H1 (cell line): ENCODE measurements at regions not wholly inside any gene's neighbourhood (a gene's known extent, or its start where the extent isn't known, plus 50 kb on each side); places are given as distances from the start of the nearest gene placed in this dataset.

Experiments
- CTCF ChIA-PET: fragments of 300-600 bp; sonication (Branson Sonifier 250); formaldehyde crosslinking; loops from one replicate; lab custom pipeline; 2021; ENCODE audit not compliant: partially characterized antibody; lab: Charles Lee
- POLR2A ChIA-PET: fragments of 300-600 bp; sonication (Branson Sonifier 250); formaldehyde crosslinking; loops from one replicate; lab custom pipeline; 2021; ENCODE audit warnings: inconsistent platforms; ENCODE audit not compliant: partially characterized antibody; lab: Charles Lee
- DNase-seq, 2 experiments: peaks; one replicate each; pipeline versions ENCODE4 v3.0.0 to v3.0.0-alpha.2; 2010 to 2022; ENCODE audit warnings: low spot score in 2 of 2, low read depth in 1 of 2, mixed read lengths in 1 of 2
- FAIRE-seq: peaks from 2 replicates; lab custom pipeline; 2011; peaks lifted over from hg19 to GRCh38; lab: Jason Lieb, UNC
- H2AFZ ChIP-seq: 2 replicates; pipeline ENCODE4 v1.8.1; 2012; ENCODE audit warnings: low read length, inconsistent platforms
- H2AK5ac ChIP-seq: 2 replicates; pipeline ENCODE4 v1.6.1; 2013; ENCODE audit warnings: low read depth, low read length
- H2BK120ac ChIP-seq: replicated peaks from 2 replicates; pipeline ENCODE3; 2013; ENCODE audit warnings: low read depth, low read length, inconsistent platforms
- H2BK12ac ChIP-seq: 2 replicates; pipeline ENCODE4 v1.6.1; 2013; ENCODE audit warnings: low read depth, low read length
- H2BK15ac ChIP-seq: 2 replicates; pipeline ENCODE4 v1.6.1; 2013; ENCODE audit warnings: low read length
- H2BK20ac ChIP-seq: 2 replicates; pipeline ENCODE4 v1.6.1; 2013; ENCODE audit warnings: low read length
- H2BK5ac ChIP-seq: 2 replicates; pipeline ENCODE4 v1.6.1; 2013; ENCODE audit warnings: low read depth, low read length
- H3K14ac ChIP-seq: 2 replicates; pipeline ENCODE4 v1.6.1; 2013; ENCODE audit warnings: inconsistent platforms; ENCODE audit not compliant: insufficient read length
- H3K18ac ChIP-seq: 2 replicates; pipeline ENCODE4 v1.6.1; 2013; ENCODE audit warnings: low read length; ENCODE audit errors: extremely low read depth
- H3K23ac ChIP-seq: 2 replicates; pipeline ENCODE4 v1.6.1; 2013; ENCODE audit warnings: inconsistent platforms; ENCODE audit not compliant: insufficient read length
- H3K23me2 ChIP-seq: 2 replicates; pipeline ENCODE4 v1.6.1; 2013; ENCODE audit warnings: low read depth, low read length
- H3K27ac ChIP-seq: 2 replicates; pipeline ENCODE4 v1.6.1; 2011; ENCODE audit warnings: low read depth, low read length, inconsistent platforms
- H3K27me3 ChIP-seq, 4 experiments: replicated peaks in 1 of 4; 1 replicate in 1 of 4; 2 replicates in 3 of 4; pipeline versions ENCODE4 v1.6.1 to v1.8.1; 2011 to 2013; ENCODE audit warnings: low read length in 3 of 4, mild to moderate bottlenecking in 3 of 4, inconsistent platforms in 2 of 4, mixed read lengths in 2 of 4, moderate library complexity in 1 of 4; ENCODE audit not compliant: control insufficient read depth in 3 of 4, insufficient read depth in 3 of 4; ENCODE audit errors: extremely low read depth in 1 of 4
- H3K36me3 ChIP-seq, 4 experiments: 2 replicates each; pipeline versions ENCODE4 v1.6.1 to v1.8.1; 2011 to 2013; ENCODE audit warnings: mild to moderate bottlenecking in 4 of 4, low read length in 3 of 4, moderate library complexity in 2 of 4, control low read depth in 1 of 4, inconsistent platforms in 1 of 4; ENCODE audit not compliant: insufficient read depth in 4 of 4, control insufficient read depth in 2 of 4
- H3K4ac ChIP-seq: replicated peaks from 2 replicates; pipeline ENCODE3; 2013; ENCODE audit warnings: low read length, low read depth, mixed read lengths, inconsistent platforms; ENCODE audit not compliant: insufficient read length
- H3K4me1 ChIP-seq, 4 experiments: replicated peaks in 1 of 4; 1 replicate in 1 of 4; 2 replicates in 3 of 4; pipeline versions ENCODE4 v1.6.1 to v1.8.1; 2011 to 2013; ENCODE audit warnings: low read length in 3 of 4, inconsistent platforms in 2 of 4, mixed read lengths in 1 of 4; ENCODE audit not compliant: insufficient read depth in 4 of 4, control insufficient read depth in 3 of 4
- H3K4me2 ChIP-seq, 2 experiments: 2 replicates each; pipeline versions ENCODE4 v1.6.1 to v1.8.1; 2011 to 2013; ENCODE audit warnings: low read depth in 2 of 2, low read length in 2 of 2, control low read depth in 1 of 2, inconsistent platforms in 1 of 2, mild to moderate bottlenecking in 1 of 2; ENCODE audit not compliant: insufficient read depth in 1 of 2
- H3K4me3 ChIP-seq, 4 experiments: fragments of 200-600, 300-600 bp in 1 of 4; sonication (generic), shearing (Covaris generic), sonication (Bioruptor Twin) in 1 of 4; 2 replicates each; pipeline versions ENCODE4 v1.5.1 to v1.8.1; 2011 to 2016; ENCODE audit warnings: low read length in 4 of 4, low read depth in 3 of 4, control low read depth in 2 of 4, inconsistent platforms in 2 of 4, mild to moderate bottlenecking in 2 of 4, mixed read lengths in 1 of 4, moderate library complexity in 1 of 4; ENCODE audit not compliant: insufficient read depth in 2 of 4; ENCODE audit errors: extremely low read depth in 1 of 4
- H3K56ac ChIP-seq: replicated peaks from 2 replicates; pipeline ENCODE3; 2013; ENCODE audit warnings: low read depth, mild to moderate bottlenecking, mixed read lengths, low read length, inconsistent platforms; ENCODE audit not compliant: insufficient read length
- H3K79me1 ChIP-seq: 2 replicates; pipeline ENCODE4 v1.6.1; 2013; ENCODE audit warnings: low read depth, low read length, control low read depth
- H3K79me2 ChIP-seq, 2 experiments: 2 replicates each; pipeline versions ENCODE4 v1.6.1 to v1.8.1; 2012 to 2013; ENCODE audit warnings: low read length in 2 of 2, mild to moderate bottlenecking in 2 of 2, inconsistent platforms in 1 of 2; ENCODE audit not compliant: insufficient read depth in 2 of 2, control insufficient read depth in 1 of 2
- H3K9ac ChIP-seq, 4 experiments: replicated peaks in 1 of 4; 1 replicate in 1 of 4; 2 replicates in 3 of 4; pipeline versions ENCODE4 v1.6.1 to v1.8.1; 2011 to 2013; ENCODE audit warnings: low read depth in 3 of 4, low read length in 3 of 4, control low read depth in 2 of 4, mild to moderate bottlenecking in 2 of 4, moderate library complexity in 2 of 4, inconsistent platforms in 1 of 4; ENCODE audit errors: extremely low read depth in 1 of 4
- H3K9me3 ChIP-seq, 2 experiments: 2 replicates each; pipeline versions ENCODE4 v1.6.1 to v1.8.1; 2012 to 2013; ENCODE audit warnings: mild to moderate bottlenecking in 2 of 2, moderate library complexity in 2 of 2, control low read depth in 1 of 2, inconsistent platforms in 1 of 2, low read depth in 1 of 2, low read length in 1 of 2, mixed read lengths in 1 of 2; ENCODE audit not compliant: insufficient read depth in 2 of 2
- H4K20me1 ChIP-seq, 2 experiments: replicated peaks in 1 of 2; 2 replicates each; pipeline versions ENCODE3 to v1.8.1; 2011 to 2013; ENCODE audit warnings: inconsistent platforms in 2 of 2, low read length in 2 of 2, mild to moderate bottlenecking in 1 of 2; ENCODE audit not compliant: insufficient read depth in 2 of 2, control insufficient read depth in 1 of 2
- H4K5ac ChIP-seq: 2 replicates; pipeline ENCODE4 v1.6.1; 2013; ENCODE audit warnings: low read length, low read depth, mixed read lengths, inconsistent platforms; ENCODE audit not compliant: insufficient read length
- H4K8ac ChIP-seq: 2 replicates; pipeline ENCODE4 v1.8.0; 2013; ENCODE audit warnings: mild to moderate bottlenecking, moderate library complexity, low read length, inconsistent platforms; ENCODE audit not compliant: insufficient read depth; ENCODE audit errors: extremely low read depth
- H4K91ac ChIP-seq: replicated peaks from 2 replicates; pipeline ENCODE3; 2013; ENCODE audit warnings: low read length, mixed read lengths, inconsistent platforms; ENCODE audit not compliant: insufficient read length
- CEBPB ChIP-seq: IDR thresholded peaks from 2 replicates; pipeline ENCODE4 v1.6.1; 2012; ENCODE audit warnings: low read depth, low read length
- GTF2F1 ChIP-seq: IDR thresholded peaks from 2 replicates; pipeline ENCODE4 v1.6.1; 2012; ENCODE audit warnings: low read depth, low read length, improper control_type of control experiment, borderline replicate concordance
- RAD21 ChIP-seq, 2 experiments: IDR thresholded peaks in 1 of 2; conservative IDR thresholded peaks in 1 of 2; 2 replicates each; pipeline ENCODE4 v1.6.1; 2011; ENCODE audit warnings: low read depth in 2 of 2, low read length in 2 of 2, improper control_type of control experiment in 1 of 2, inconsistent platforms in 1 of 2, mild to moderate bottlenecking in 1 of 2, moderate library complexity in 1 of 2
- SP1 ChIP-seq: IDR thresholded peaks from 2 replicates; pipeline ENCODE4 v1.6.1; 2011; ENCODE audit warnings: low read depth, low read length
- WGBS, 2 experiments: shearing (Covaris generic) in 1 of 2; methylation state at CpG; one replicate each; pipeline versions ENCODE4 v1.1.6 to v1.1.7; 2013 to 2015; ENCODE audit warnings: low lambda C conversion rate in 2 of 2, mixed read lengths in 2 of 2, inconsistent platforms in 1 of 2, low coverage in 1 of 2, missing lambda C conversion rate in 1 of 2; ENCODE audit not compliant: insufficient replicate concordance in 2 of 2, insufficient coverage in 1 of 2, insufficient read length in 1 of 2; ENCODE audit errors: extremely low coverage in 1 of 2, missing lambda C conversion rate in 1 of 2; 5-methylcytosine and 5-hydroxymethylcytosine counted together
- TF ChIP-seq, protein P1 (sequence below), 3 experiments: IDR thresholded peaks; 1 replicate in 2 of 3; 2 replicates in 1 of 3; pipeline versions ENCODE4 v1.5.1 to v1.6.1; 2011; ENCODE audit warnings: low read length in 3 of 3, mild to moderate bottlenecking in 3 of 3, inconsistent platforms in 2 of 3, low read depth in 1 of 3, moderate library complexity in 1 of 3; ENCODE audit not compliant: insufficient read depth in 1 of 3; ENCODE audit errors: control extremely low read depth in 1 of 3

DNA sequence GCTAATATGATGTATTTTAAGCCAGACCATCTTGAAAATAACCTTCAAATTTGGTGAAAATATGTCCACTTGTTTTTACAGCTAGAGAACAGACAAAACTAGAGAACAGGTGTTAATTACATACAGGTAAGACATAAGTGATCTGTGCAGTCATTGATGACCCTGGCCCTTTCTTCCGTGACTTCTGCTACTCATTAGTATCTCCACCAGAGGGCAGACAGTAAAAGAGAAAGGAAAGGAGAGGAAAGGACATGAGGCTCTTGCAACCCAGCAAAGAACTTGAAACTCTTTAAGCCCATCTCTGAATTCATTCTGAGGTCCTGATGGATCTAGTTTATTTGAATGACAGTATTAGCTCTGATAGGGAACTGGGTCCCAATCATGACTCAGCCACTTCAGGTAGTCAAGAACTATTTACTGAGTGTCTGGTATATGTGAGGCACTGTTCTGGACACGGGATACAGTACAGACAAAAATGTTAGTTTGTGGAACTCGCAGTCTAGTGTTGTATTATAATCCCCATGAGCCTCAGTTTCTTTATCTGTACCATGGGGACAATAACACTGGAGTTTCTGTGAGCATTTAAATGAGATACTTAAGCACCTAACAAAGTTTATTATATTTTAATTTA lies 121.0 kb upstream of the TEX13D start:
- Histone ChIP-seq H3K23me2 (no peaks in the 10 kb centered on the region), H3K9ac (no peak overlapping the region)
- TF ChIP-seq GTF2F1 (no peak), CEBPB (no peak), SP1 (no peak), RAD21 (IDR thresholded peaks at IDR 0.05 in 1 of 2, conservative IDR thresholded peaks at IDR 0.05 in 1 of 2; ENCODE audit: low read depth in 2 of 2, low read length in 2 of 2) (peak; percentile 70 to 76)
- TF ChIP-seq, protein P1, sequence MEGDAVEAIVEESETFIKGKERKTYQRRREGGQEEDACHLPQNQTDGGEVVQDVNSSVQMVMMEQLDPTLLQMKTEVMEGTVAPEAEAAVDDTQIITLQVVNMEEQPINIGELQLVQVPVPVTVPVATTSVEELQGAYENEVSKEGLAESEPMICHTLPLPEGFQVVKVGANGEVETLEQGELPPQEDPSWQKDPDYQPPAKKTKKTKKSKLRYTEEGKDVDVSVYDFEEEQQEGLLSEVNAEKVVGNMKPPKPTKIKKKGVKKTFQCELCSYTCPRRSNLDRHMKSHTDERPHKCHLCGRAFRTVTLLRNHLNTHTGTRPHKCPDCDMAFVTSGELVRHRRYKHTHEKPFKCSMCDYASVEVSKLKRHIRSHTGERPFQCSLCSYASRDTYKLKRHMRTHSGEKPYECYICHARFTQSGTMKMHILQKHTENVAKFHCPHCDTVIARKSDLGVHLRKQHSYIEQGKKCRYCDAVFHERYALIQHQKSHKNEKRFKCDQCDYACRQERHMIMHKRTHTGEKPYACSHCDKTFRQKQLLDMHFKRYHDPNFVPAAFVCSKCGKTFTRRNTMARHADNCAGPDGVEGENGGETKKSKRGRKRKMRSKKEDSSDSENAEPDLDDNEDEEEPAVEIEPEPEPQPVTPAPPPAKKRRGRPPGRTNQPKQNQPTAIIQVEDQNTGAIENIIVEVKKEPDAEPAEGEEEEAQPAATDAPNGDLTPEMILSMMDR (IDR thresholded peaks at IDR 0.05; ENCODE audit: control extremely low read depth in 1 of 3, insufficient read depth in 1 of 3, low read depth in 1 of 3, low read length in 3 of 3), result peak in 2 of 3 experiments; percentile 56 to 60; a peak in 3 of 4 replicates
- TF ChIP-seq, all 59 proteins: peak for 2
- no peak overlapping the region for H3K4me3 ChIP-seq
- no peak overlapping the region for H4K5ac ChIP-seq
- H3K27ac ChIP-seq, result no peak overlapping the region
- no peaks in the 10 kb centered on the region for H3K9me3 ChIP-seq
- peaks cover 0 to 2% (median under 1%) of the 10 kb centered on the region in 4 experiments; a peak in 3 of 7 replicates for H3K4me1 ChIP-seq
- H2BK20ac ChIP-seq, result no peak overlapping the region
- ChIA-PET CTCF (interaction anchor here (1.3 to 1.9 kb wide), 5 partner anchors 12 to 42 kb away, joined by 3 to 7 read pairs (median 4); no protein-coding TSS in a partner anchor), POLR2A (no interaction called here)
- no peak overlapping the region for H3K23ac ChIP-seq
- H2AFZ ChIP-seq, result no peak overlapping the region
- DNase-seq (no peak), FAIRE-seq (peak; percentile 99)
- no peaks in the 10 kb centered on the region for H3K79me1 ChIP-seq
- no peak overlapping the region for H3K56ac ChIP-seq
- no peak overlapping the region for H3K4ac ChIP-seq
- H3K18ac ChIP-seq, result no peak overlapping the region
- H2BK12ac ChIP-seq, result no peak overlapping the region
- H3K79me2 ChIP-seq, result no peaks in the 10 kb centered on the region
- H2BK120ac ChIP-seq, result no peak overlapping the region
- H2AK5ac ChIP-seq, result no peak overlapping the region
- no peak overlapping the region for H4K8ac ChIP-seq
- no peak overlapping the region for H3K14ac ChIP-seq
- no peaks in the 10 kb centered on the region for H3K36me3 ChIP-seq
- H3K4me2 ChIP-seq, result no peak overlapping the region
- no peaks in the 10 kb centered on the region for H3K27me3 ChIP-seq
- no peak overlapping the region for H2BK15ac ChIP-seq
- WGBS, 2 experiments, result 57% methylated on average over 3 of the region's 3 CpGs; no CpG with 5 or more reads in 1 of the 2 experiments
- H4K91ac ChIP-seq, result no peak overlapping the region
- H4K20me1 ChIP-seq, result no peaks in the 10 kb centered on the region
- H2BK5ac ChIP-seq, result no peak overlapping the region
